ENCODE measurements at regions not wholly inside any gene's neighbourhood (a gene's known extent, or its start where the extent isn't known, plus 50 kb on each side); places are given as distances from the start of the nearest gene placed in this dataset.

DNA sequence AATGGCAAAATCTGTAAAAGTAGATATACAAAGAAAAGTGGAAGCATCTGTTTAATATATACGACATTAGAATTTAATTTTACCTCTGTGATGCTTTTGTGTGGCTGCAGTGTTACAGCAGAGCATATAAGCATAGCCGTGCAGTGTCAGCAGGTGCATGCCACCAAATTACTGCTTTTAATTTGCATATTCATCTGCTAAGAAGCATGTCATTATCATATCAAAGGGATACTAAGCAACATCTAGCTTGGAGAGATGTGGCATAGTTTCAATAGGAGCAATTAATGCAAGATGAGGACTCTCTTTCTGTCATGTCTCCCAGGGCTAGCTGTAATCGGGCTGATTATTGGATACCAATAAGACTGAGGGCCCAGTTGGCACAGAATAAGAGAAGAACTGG is 214.4 kb upstream of the SOX2 start:
- intact Hi-C loops (cut with micrococcal nuclease; ENCODE audit: unreplicated experiment) = no loop called here
- DNase-seq (ENCODE audit: low spot score) = no peak
- no peaks in the 10 kb centered on the region for H3K36me3 ChIP-seq (ENCODE audit: insufficient read depth, low read length, poor library complexity, severe bottlenecking)
- H3K9me3 ChIP-seq (ENCODE audit: low read depth, low read length, poor library complexity, severe bottlenecking) = no peaks in the 10 kb centered on the region
- CTCF ChIA-PET = no interaction called here
- BruUV-seq (replicated peaks) = no TSS peak
- no peak overlapping the region for H3K27ac ChIP-seq (ENCODE audit: low read depth, low read length, poor library complexity, severe bottlenecking)
- H3K4me1 ChIP-seq (ENCODE audit: insufficient read depth, low read length, poor library complexity, severe bottlenecking) = no peaks in the 10 kb centered on the region
- peaks cover 34% of the 10 kb centered on the region for H3K27me3 ChIP-seq (replicated peaks; ENCODE audit: insufficient read depth, low read depth, low read length, poor library complexity)
- POLR2A ChIA-PET (ENCODE audit: low non-redundant PET) = no interaction called here
- no peak overlapping the region for H3K4me3 ChIP-seq (ENCODE audit: low read depth, low read length, poor library complexity, severe bottlenecking)
- TF ChIP-seq, protein P1, sequence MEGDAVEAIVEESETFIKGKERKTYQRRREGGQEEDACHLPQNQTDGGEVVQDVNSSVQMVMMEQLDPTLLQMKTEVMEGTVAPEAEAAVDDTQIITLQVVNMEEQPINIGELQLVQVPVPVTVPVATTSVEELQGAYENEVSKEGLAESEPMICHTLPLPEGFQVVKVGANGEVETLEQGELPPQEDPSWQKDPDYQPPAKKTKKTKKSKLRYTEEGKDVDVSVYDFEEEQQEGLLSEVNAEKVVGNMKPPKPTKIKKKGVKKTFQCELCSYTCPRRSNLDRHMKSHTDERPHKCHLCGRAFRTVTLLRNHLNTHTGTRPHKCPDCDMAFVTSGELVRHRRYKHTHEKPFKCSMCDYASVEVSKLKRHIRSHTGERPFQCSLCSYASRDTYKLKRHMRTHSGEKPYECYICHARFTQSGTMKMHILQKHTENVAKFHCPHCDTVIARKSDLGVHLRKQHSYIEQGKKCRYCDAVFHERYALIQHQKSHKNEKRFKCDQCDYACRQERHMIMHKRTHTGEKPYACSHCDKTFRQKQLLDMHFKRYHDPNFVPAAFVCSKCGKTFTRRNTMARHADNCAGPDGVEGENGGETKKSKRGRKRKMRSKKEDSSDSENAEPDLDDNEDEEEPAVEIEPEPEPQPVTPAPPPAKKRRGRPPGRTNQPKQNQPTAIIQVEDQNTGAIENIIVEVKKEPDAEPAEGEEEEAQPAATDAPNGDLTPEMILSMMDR (conservative IDR thresholded peaks at IDR 0.05; ENCODE audit: low read depth, low read length) = no peak
- no peak for TF ChIP-seq EZH2 (IDR thresholded peaks at IDR 0.05; ENCODE audit: borderline replicate concordance, low read depth, low read length, poor library complexity, severe bottlenecking)

DNA sequence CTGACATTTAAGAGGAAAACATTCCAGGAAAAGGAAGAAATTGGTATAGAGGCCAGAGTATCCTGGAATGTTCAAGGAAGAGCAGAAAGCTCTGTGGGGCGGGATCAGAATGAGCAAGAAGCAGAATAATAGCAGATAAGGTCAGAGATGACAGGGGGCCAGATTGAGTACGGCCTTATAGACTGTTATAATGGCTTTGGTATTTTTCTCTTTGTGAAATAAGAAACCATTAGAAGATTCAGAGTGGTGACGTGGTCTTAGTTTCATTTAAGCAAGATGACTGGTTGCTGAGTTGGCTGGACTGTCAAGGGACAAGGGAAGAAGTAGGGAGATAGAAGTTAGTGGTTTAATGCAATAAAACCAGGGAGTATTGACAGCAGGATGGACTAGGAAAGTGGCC is 218.3 kb upstream of the SOX2 start:
- H3K4me3 ChIP-seq (ENCODE audit: low read depth, low read length, poor library complexity, severe bottlenecking) = no peak overlapping the region
- no peaks in the 10 kb centered on the region for H3K9me3 ChIP-seq (ENCODE audit: low read depth, low read length, poor library complexity, severe bottlenecking)
- TF ChIP-seq, protein P1 (conservative IDR thresholded peaks at IDR 0.05; ENCODE audit: low read depth, low read length) = no peak
- no peak for TF ChIP-seq EZH2 (IDR thresholded peaks at IDR 0.05; ENCODE audit: borderline replicate concordance, low read depth, low read length, poor library complexity, severe bottlenecking)
- BruUV-seq (replicated peaks) = no TSS peak
- POLR2A ChIA-PET (ENCODE audit: low non-redundant PET) = interaction anchor here (0.6 kb wide), 1 partner anchor 38 kb away, joined by 4 read pairs; no protein-coding TSS in a partner anchor
- CTCF ChIA-PET = no interaction called here
- no peak for DNase-seq (ENCODE audit: low spot score)
- intact Hi-C loops (cut with micrococcal nuclease; ENCODE audit: unreplicated experiment) = no loop called here
- H3K27me3 ChIP-seq (replicated peaks; ENCODE audit: insufficient read depth, low read depth, low read length, poor library complexity) = peaks cover 21% of the 10 kb centered on the region
- no peak overlapping the region for H3K27ac ChIP-seq (ENCODE audit: low read depth, low read length, poor library complexity, severe bottlenecking)
- no peaks in the 10 kb centered on the region for H3K36me3 ChIP-seq (ENCODE audit: insufficient read depth, low read length, poor library complexity, severe bottlenecking)
- H3K4me1 ChIP-seq (ENCODE audit: insufficient read depth, low read length, poor library complexity, severe bottlenecking) = no peaks in the 10 kb centered on the region

DNA sequence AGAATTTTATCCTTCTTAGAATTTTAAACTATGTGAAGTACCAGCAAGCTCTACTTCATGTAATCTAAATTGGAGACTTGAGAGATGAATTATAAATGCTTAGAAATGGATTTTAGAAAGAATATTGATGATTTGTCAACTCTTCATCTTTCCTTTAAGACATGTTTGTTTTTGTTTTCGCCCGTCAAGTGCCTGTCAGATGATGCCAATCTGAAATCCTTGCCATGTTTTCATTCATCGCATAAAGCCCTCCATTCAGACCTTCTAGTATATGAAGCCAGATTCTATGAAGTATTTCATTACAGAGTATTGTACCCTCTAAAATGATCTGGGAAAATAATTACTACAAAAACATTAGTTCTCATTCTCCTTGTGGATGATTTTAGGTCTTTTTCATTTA is 223.2 kb upstream of the SOX2 start:
- POLR2A ChIA-PET (ENCODE audit: low non-redundant PET) = no interaction called here
- H3K27ac ChIP-seq (ENCODE audit: low read depth, low read length, poor library complexity, severe bottlenecking) = no peak overlapping the region
- TF ChIP-seq EZH2 (IDR thresholded peaks at IDR 0.05; ENCODE audit: borderline replicate concordance, low read depth, low read length, poor library complexity, severe bottlenecking) = no peak
- TF ChIP-seq, protein P1 (conservative IDR thresholded peaks at IDR 0.05; ENCODE audit: low read depth, low read length) = no peak
- H3K9me3 ChIP-seq (ENCODE audit: low read depth, low read length, poor library complexity, severe bottlenecking) = no peaks in the 10 kb centered on the region
- CTCF ChIA-PET = no interaction called here
- no peaks in the 10 kb centered on the region for H3K36me3 ChIP-seq (ENCODE audit: insufficient read depth, low read length, poor library complexity, severe bottlenecking)
- no TSS peak for BruUV-seq (replicated peaks)
- intact Hi-C loops (cut with micrococcal nuclease; ENCODE audit: unreplicated experiment) = no loop called here
- H3K4me3 ChIP-seq (ENCODE audit: low read depth, low read length, poor library complexity, severe bottlenecking) = no peak overlapping the region
- no peak for DNase-seq (ENCODE audit: low spot score)
- peaks cover 23% of the 10 kb centered on the region for H3K27me3 ChIP-seq (replicated peaks; ENCODE audit: insufficient read depth, low read depth, low read length, poor library complexity)
- no peaks in the 10 kb centered on the region for H3K4me1 ChIP-seq (ENCODE audit: insufficient read depth, low read length, poor library complexity, severe bottlenecking)

Measured in A673 (cell line).